ENCODE measurements at regions not wholly inside any gene's neighbourhood (a gene's known extent, or its start where the extent isn't known, plus 50 kb on each side); places are given as distances from the start of the nearest gene placed in this dataset.

DNA sequence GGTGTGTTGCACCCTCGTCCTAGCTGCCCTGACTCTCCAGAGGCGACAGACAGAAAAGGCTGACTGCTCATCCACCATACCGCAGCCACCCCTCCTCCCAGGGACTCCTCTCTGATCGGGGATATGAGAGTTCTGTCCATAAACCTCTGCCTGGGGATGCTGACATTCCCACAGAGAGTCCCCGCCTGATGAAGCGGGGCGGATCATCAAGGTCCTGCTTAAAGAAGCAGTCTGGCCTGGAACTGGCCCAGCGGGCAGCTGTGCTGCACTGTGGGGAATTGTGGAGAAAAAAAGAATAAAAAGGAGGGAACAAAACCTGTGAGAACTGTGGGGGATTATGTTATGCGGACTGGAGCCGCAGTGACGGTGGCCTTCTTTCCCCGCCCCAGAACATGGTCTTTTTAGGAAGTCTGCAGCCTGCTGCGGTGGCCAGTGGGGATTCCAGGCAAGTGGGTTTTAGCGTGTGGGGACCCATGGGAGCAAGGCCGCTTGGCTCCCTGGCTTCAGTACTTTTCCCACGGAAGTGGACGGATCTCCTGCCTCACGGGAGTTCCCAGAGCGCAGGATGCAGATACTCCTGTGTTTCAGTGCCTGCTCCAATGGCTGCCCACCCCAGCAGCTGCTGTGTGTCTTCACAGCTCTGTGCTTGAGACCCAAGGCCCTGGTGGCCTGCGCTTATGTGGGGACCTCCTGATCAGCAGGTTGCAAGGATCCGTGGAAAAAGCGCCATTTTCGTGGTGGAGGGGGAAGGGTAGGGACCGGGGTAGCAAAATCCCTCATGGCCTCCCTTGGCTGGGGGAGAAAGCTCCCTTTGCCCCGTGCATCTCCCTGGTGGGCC lies 1456.2 kb upstream of the SLC10A2 start:
- TF ChIP-seq, protein P1, sequence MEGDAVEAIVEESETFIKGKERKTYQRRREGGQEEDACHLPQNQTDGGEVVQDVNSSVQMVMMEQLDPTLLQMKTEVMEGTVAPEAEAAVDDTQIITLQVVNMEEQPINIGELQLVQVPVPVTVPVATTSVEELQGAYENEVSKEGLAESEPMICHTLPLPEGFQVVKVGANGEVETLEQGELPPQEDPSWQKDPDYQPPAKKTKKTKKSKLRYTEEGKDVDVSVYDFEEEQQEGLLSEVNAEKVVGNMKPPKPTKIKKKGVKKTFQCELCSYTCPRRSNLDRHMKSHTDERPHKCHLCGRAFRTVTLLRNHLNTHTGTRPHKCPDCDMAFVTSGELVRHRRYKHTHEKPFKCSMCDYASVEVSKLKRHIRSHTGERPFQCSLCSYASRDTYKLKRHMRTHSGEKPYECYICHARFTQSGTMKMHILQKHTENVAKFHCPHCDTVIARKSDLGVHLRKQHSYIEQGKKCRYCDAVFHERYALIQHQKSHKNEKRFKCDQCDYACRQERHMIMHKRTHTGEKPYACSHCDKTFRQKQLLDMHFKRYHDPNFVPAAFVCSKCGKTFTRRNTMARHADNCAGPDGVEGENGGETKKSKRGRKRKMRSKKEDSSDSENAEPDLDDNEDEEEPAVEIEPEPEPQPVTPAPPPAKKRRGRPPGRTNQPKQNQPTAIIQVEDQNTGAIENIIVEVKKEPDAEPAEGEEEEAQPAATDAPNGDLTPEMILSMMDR (conservative IDR thresholded peaks at IDR 0.05; ENCODE audit: low read depth, low read length): no peak
- TF ChIP-seq RCOR1 (IDR thresholded peaks at IDR 0.05; ENCODE audit: insufficient replicate concordance, low read length) (no peak), CEBPB (IDR thresholded peaks at IDR 0.05; ENCODE audit: low read depth, low read length) (no peak), RAD21 (IDR thresholded peaks at IDR 0.05; ENCODE audit: low read length) (no peak), POLR2A (IDR thresholded peaks at IDR 0.05; ENCODE audit: low read depth, low read length) (no peak)
- TF ChIP-seq, protein P2, sequence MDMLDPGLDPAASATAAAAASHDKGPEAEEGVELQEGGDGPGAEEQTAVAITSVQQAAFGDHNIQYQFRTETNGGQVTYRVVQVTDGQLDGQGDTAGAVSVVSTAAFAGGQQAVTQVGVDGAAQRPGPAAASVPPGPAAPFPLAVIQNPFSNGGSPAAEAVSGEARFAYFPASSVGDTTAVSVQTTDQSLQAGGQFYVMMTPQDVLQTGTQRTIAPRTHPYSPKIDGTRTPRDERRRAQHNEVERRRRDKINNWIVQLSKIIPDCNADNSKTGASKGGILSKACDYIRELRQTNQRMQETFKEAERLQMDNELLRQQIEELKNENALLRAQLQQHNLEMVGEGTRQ (IDR thresholded peaks at IDR 0.05; ENCODE audit: low read depth, low read length): no peak

Data from IMR-90 (cell line).